ENCODE measurements at regions not wholly inside any gene's neighbourhood (a gene's known extent, or its start where the extent isn't known, plus 50 kb on each side); places are given as distances from the start of the nearest gene placed in this dataset.

DNA sequence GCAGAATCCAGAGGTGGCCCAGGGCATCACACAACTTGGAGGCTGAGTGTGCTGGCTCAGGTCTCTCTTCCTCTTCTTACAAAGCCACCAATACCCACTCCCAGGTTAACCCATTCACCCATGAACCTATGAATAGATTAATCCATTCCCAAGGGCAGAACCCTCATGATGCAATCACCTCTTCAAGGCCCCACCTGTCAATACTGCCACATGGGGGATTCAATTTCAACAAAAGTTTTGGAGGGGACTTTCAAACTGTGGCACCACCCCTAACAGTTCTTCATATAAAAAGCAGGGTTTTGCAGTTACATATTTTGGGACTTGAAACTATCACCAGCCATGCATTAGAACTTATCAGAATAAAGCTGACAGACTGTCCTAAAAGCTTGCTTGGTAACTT is 193.6 kb upstream of the RNF32 start (continued):
- TF ChIP-seq FOSL2 (IDR thresholded peaks at IDR 0.05) (no peak), FOSL2 (CRISPR knock-in tag; IDR thresholded peaks at IDR 0.05) (no peak)

DNA sequence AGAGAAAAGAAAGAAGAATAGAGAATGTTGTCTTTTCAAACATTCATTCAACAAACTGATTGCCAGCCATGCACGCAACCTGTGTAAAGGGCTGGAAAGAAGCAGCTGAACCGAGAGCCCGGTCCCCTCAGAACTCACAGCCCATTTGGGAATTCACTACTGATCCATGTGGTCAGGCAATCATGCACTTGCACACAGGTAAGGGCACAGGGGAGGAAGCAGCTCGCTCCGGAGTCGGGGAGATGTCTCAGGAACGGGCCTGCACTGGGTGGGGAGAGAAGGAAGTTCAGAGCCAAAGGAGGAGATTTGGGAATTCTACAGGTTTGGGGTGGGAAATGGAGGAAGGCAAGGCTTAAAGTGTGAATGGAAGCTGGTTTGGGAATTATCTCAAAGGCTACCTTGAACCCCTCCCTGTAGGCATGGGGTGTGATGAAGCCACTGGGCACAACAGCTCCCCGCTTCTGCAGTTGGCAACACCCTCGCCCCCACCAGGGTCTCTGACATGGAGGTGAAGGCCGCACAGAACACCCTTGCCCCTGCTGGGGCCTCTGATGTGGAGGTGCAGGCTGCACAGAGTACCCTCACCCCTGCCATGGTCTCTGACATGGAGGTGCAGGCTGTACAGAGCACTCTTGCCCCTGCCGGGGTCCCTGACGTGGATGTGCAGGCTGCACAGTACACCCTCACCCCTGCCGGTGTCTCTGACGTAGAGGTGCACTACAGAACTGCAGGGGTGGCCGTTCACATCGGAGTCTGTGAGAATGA is 194.4 kb upstream of the RNF32 start:
- no peak; a peak in 1 of 6 replicates for ATAC-seq

DNA sequence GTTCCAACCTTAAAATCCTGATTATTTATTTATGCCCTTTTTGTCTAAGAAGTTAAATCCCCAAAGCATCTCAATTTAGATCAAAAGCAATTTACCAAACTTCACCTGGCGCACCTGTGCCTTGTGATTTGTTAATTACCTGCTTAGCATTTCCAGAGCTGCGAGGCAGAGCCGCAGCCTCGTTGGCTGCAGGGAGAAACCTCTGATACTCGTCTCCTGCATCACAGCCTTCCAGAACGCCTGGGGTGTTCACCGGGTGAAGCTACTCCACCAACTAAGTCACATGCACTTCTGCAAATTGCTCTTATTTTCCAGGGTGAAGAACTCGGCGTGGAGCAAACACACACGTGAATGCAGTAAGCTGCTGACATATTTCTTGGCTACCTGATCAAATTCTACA is 198.1 kb upstream of the RNF32 start:
- no peaks in the 10 kb centered on the region; the same call in 2 of the 3 replicates for H3K9me3 ChIP-seq
- H3K4me1 ChIP-seq = no peaks in the 10 kb centered on the region
- H3K27ac ChIP-seq = no peak overlapping the region
- POLR2A ChIA-PET = no interaction called here
- FAIRE-seq (no peak), DNase-seq (ENCODE audit: low read depth in 1 of 2, low spot score in 1 of 2) (no peak), ATAC-seq (no peak)
- 19% methylated on average over 10 of the region's 10 CpGs for WGBS (ENCODE audit: missing lambda C conversion rate)
- H3K4me3 ChIP-seq = no peak overlapping the region
- no peak overlapping the region for H3K4me2 ChIP-seq
- no peak for TF ChIP-seq FOSB (CRISPR knock-in tag; IDR thresholded peaks at IDR 0.05)
- no peak for TF ChIP-seq RAD21 (conservative IDR thresholded peaks at IDR 0.05 in 1 of 2, IDR thresholded peaks at IDR 0.05 in 1 of 2)
- TF ChIP-seq RCOR1 (IDR thresholded peaks at IDR 0.05; ENCODE audit: low read depth, low read length) = no peak
- no peak for TF ChIP-seq JUN (IDR thresholded peaks at IDR 0.05)
- TF ChIP-seq, protein P1, sequence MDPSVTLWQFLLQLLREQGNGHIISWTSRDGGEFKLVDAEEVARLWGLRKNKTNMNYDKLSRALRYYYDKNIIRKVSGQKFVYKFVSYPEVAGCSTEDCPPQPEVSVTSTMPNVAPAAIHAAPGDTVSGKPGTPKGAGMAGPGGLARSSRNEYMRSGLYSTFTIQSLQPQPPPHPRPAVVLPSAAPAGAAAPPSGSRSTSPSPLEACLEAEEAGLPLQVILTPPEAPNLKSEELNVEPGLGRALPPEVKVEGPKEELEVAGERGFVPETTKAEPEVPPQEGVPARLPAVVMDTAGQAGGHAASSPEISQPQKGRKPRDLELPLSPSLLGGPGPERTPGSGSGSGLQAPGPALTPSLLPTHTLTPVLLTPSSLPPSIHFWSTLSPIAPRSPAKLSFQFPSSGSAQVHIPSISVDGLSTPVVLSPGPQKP (IDR thresholded peaks at IDR 0.05; ENCODE audit: low read depth, low read length) = no peak
- TF ChIP-seq, protein P2, sequence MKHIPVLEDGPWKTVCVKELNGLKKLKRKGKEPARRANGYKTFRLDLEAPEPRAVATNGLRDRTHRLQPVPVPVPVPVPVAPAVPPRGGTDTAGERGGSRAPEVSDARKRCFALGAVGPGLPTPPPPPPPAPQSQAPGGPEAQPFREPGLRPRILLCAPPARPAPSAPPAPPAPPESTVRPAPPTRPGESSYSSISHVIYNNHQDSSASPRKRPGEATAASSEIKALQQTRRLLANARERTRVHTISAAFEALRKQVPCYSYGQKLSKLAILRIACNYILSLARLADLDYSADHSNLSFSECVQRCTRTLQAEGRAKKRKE (CRISPR knock-in tag; IDR thresholded peaks at IDR 0.05; ENCODE audit: low read depth) = no peak
- CTCF ChIA-PET = interaction anchor here (1.1 to 1.3 kb wide), 2 partner anchors 19 to 24 kb away, joined by 3 read pairs; no protein-coding TSS in a partner anchor

More for the DNA sequence above, 194.4 kb upstream of the RNF32 start:
- Histone ChIP-seq H3K27ac (no peak overlapping the region), H3K4me3 (no peak overlapping the region), H3K4me2 (no peak overlapping the region), H3K4me1 (no peaks in the 10 kb centered on the region), H3K9me3 (no peaks in the 10 kb centered on the region; the same call in 2 of the 3 replicates)
- ChIA-PET CTCF (no interaction called here), POLR2A (no interaction called here)
- DNase-seq (ENCODE audit: low read depth in 1 of 2, low spot score in 1 of 2) (no peak), FAIRE-seq (no peak)
- 28% methylated on average over 14 of the region's 16 CpGs for WGBS (ENCODE audit: missing lambda C conversion rate)
- TF ChIP-seq ESRRA (IDR thresholded peaks at IDR 0.05; ENCODE audit: borderline replicate concordance, low read length) = no peak
- TF ChIP-seq GATA3 (IDR thresholded peaks at IDR 0.05; ENCODE audit: borderline replicate concordance) = no peak
- TF ChIP-seq, protein P3, sequence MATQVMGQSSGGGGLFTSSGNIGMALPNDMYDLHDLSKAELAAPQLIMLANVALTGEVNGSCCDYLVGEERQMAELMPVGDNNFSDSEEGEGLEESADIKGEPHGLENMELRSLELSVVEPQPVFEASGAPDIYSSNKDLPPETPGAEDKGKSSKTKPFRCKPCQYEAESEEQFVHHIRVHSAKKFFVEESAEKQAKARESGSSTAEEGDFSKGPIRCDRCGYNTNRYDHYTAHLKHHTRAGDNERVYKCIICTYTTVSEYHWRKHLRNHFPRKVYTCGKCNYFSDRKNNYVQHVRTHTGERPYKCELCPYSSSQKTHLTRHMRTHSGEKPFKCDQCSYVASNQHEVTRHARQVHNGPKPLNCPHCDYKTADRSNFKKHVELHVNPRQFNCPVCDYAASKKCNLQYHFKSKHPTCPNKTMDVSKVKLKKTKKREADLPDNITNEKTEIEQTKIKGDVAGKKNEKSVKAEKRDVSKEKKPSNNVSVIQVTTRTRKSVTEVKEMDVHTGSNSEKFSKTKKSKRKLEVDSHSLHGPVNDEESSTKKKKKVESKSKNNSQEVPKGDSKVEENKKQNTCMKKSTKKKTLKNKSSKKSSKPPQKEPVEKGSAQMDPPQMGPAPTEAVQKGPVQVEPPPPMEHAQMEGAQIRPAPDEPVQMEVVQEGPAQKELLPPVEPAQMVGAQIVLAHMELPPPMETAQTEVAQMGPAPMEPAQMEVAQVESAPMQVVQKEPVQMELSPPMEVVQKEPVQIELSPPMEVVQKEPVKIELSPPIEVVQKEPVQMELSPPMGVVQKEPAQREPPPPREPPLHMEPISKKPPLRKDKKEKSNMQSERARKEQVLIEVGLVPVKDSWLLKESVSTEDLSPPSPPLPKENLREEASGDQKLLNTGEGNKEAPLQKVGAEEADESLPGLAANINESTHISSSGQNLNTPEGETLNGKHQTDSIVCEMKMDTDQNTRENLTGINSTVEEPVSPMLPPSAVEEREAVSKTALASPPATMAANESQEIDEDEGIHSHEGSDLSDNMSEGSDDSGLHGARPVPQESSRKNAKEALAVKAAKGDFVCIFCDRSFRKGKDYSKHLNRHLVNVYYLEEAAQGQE (IDR thresholded peaks at IDR 0.05) = no peak
- no peak for TF ChIP-seq POLR2A (IDR thresholded peaks at IDR 0.05; ENCODE audit: low read length)

DNA sequence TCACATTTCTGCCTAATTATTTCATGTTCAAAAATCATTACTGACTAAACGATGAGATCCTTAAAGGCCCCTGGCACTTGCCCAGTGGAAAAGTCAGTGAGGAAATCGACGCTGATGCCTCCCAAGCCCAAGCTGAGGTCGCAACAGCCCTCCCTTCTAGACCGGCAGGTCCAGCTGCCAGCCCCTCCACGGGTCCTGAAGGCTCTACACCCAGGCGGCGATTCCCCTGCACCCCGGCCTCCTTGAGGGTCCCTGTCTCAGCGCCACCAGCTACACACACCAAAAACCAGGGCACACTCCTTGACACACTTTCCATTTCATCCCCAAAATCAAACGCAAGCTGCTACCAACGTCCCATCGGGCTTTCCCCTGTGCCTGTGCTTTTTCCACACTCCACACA is 200.1 kb upstream of the RNF32 start:
- 43% methylated on average over 13 of the region's 13 CpGs for WGBS (ENCODE audit: missing lambda C conversion rate)
- Histone ChIP-seq H3K4me1 (no peaks in the 10 kb centered on the region), H3K9me3 (no peaks in the 10 kb centered on the region), H3K27ac (no peak overlapping the region), H3K4me2 (no peak overlapping the region), H3K4me3 (no peak overlapping the region)
- FAIRE-seq (no peak), ATAC-seq (no peak), DNase-seq (ENCODE audit: low read depth in 1 of 2, low spot score in 1 of 2) (no peak)
- POLR2A ChIA-PET = no interaction called here
- CTCF ChIA-PET = no interaction called here
- TF ChIP-seq TFCP2L1 (CRISPR knock-in tag; IDR thresholded peaks at IDR 0.05) (no peak), ZC3H11A (IDR thresholded peaks at IDR 0.05) (no peak), EHF (CRISPR knock-in tag; IDR thresholded peaks at IDR 0.05) (no peak)
